GM12873 (cell line): ENCODE measurements at regions not wholly inside any gene's neighbourhood (a gene's known extent, or its start where the extent isn't known, plus 50 kb on each side); places are given as distances from the start of the nearest gene placed in this dataset.

Experiments
- TF ChIP-seq, protein P1 (sequence below): IDR thresholded peaks from 2 replicates; pipeline ENCODE4 v1.5.1; 2012; ENCODE audit warnings: low read depth, mild to moderate bottlenecking, moderate library complexity, low read length, control low read depth; ENCODE audit not compliant: insufficient read depth; ENCODE audit errors: missing control alignments

DNA sequence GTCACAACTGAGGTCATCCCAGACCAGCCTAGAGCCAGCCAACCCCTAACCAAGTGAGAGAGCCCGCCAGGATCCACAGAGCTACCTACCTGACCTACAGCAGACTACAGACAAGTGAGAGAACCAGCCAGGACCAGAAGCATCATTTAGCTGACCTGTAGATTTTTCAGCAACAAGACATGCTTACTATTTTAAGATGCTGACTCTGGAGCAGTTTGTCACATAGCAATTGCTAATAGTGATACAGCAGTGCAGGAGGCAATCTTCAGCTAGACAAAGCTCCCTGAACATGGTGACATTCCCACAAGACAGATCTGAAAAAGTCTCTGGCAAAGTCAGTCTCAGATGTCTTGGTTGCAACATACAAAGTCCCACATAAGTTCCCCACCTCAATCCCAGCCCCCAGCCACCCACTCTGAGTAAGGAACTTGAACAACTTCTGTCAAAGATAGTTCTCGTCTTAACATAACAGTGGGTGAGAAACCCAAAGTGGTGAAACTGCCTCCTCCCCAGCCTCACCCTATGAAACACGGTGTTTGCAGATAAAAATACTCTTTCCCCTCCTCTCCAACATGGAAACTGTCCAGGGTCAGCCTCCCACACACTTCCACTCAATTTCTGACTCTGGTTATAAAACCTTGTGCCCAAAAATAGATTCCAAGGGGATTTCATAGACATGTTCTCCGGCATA, 120.3 kb upstream of the SLC6A11 start:
- TF ChIP-seq, protein P1, sequence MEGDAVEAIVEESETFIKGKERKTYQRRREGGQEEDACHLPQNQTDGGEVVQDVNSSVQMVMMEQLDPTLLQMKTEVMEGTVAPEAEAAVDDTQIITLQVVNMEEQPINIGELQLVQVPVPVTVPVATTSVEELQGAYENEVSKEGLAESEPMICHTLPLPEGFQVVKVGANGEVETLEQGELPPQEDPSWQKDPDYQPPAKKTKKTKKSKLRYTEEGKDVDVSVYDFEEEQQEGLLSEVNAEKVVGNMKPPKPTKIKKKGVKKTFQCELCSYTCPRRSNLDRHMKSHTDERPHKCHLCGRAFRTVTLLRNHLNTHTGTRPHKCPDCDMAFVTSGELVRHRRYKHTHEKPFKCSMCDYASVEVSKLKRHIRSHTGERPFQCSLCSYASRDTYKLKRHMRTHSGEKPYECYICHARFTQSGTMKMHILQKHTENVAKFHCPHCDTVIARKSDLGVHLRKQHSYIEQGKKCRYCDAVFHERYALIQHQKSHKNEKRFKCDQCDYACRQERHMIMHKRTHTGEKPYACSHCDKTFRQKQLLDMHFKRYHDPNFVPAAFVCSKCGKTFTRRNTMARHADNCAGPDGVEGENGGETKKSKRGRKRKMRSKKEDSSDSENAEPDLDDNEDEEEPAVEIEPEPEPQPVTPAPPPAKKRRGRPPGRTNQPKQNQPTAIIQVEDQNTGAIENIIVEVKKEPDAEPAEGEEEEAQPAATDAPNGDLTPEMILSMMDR: no peak

DNA sequence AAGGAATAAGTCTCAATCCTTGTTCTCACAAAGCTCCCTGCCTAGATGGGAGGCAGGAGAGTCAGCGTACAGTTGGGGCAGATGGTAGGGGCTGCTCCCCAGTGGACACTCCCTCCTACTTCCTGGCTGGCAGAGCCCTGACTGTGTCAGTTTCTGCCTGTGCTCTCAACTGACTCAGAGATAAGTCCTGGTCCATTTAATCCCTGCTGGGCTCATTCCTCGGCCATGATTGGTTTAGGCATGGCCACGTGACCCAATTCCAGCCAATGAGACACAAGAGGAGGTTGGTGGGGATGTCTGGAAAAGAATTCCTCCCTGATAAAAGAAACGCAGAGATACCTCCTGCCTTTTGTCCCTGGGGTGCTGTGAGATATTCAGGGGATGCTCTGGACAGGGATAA, 118.1 kb upstream of the SLC6A11 start:
- TF ChIP-seq, protein P1: no peak

DNA sequence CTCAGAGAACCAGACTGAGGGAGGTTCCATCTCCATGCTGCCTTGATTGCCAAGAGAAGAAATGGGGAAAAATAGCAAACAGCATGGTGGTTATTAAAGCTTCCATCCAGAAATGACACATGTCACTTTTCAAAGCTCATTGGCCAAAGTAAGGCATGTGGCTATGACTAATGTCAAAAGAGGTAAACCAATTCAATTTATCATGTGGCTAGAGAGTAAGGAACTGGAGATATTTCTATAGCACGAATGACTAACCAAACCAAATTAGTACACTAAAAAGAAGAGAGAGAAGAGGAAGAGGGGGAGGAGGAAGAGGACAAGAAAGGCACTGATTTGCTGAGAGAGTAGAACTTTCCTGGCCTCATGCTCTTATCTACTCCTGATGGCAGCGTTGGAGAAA, 115.2 kb upstream of the SLC6A11 start:
- TF ChIP-seq, protein P1: no peak

DNA sequence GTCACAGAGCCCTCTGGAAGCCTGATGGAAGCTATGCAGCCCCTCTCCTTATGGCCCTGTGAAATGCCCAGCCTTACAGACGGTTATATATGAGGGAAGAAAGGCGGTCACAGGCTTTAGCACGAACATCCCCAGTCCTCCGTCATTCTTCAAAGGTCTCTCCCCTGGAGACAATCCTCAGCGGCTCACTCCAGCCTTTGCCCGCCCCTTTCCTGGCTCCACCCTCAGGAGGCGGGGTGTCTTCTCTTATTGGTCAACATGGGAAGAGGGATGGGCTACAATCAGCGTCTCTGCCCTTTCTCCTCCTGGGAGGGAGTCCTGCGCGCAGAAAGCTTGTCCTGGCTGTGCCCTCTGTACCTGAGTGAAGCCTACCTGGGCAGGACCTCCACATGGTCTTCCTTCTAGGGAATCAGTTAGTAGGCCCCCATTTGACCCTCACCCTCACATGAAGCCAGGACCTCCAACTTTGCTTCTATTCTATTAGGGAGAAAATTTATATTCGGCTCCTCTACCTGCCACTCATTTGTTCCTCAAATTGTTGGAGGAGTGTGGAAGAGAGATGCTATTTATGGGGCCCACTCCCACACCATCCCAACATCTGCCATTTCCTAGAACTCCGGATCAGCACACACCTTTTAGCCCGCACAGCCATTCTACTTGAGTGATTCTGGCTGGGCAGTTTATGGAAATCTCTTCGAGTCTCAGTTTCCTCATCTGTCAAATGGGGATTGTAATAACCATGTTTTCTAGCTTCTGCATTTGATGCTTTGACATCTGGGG, 112.9 kb upstream of the SLC6A11 start:
- TF ChIP-seq, protein P1: no peak

DNA sequence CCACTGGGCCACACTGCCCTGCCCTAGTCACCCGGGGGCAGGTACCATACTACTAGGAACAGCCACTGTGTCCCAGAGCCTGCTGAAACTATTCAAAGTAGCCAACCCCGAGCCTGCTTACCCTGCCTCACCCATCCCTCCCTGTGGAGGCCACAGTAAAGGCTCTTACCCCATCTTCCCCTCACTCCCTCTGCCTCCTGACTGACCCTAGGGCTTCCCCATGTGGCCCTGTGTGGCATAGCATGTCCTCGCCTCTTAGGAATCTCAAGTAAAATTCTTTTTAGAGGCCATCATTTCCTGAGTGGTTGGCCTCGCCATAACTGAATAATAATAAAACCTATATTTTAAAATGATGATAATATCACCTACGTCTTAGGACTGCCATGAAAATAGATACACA, 112.2 kb upstream of the SLC6A11 start:
- TF ChIP-seq, protein P1: peak; percentile 51

DNA sequence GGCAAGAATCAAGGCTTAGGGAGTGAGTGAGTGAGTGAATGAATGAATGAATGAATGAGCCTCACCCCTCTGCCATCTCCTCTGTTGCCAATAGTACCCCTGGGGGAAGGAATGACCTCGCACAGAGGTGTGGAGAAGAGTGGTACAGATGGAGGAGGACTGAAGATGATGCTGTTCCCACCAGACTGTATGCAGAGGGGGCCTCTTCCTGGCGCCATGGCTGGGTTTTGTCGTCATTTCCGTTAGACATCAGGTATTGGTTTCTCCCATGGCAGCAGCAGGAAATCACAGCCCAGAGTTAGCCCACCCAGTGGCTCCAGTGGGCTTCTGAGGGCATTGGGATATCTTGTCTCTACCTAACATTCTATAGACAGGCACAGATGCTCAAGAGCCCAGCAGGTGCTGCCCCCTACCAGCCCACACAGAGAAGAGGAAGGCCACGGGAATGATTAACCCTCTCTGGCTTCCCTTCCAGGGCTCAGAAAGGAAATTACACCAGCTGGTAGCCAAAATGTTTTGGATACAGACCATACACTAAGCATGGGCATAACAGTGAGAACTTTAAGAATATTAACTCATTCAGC, 109.8 kb upstream of the SLC6A11 start:
- TF ChIP-seq, protein P1: peak; percentile 13

DNA sequence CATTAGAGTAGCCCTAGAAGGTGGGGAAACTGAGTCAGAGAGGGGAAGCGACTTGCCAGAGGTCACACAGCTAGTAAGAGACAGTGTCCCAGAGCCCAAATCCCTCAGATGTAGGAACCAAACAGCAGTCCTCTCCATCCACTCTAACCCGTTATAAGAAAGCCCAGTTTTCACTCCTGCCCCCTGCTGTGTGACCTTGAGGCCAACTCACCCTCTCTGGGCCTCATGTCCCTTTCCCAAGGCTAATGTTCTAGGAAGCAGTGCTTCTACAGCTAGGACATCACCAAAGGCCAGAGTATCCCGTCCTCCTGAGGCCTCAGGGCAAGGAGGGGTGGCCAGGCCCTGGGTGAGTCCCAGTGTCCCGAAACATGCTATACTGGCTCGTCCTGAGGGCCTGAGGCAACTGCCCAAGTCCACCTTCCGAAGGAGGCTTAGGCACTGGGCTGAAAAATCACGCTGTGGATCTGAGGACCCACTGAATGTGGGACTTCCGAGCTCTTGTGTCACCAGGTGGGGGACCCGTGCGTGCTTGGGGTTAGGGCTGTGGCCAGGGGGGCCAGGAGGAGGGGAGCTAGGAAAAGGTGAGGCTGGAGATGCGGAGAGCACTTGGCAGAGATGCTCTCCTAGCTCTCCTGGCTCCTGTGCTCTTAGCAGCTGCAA, 109.2 kb upstream of the SLC6A11 start:
- TF ChIP-seq, protein P1: no peak
